Gastrocnemius medialis (tissue), 4 donors: ENCODE measurements at regions not wholly inside any gene's neighbourhood (a gene's known extent, or its start where the extent isn't known, plus 50 kb on each side); places are given as distances from the start of the nearest gene placed in this dataset.

Source experiments
- ATAC-seq, 2 donors: fragments of 150-250 bp; one replicate each; pipeline ENCODE4 v1.9.1; 2016
- DNase-seq, 2 donors: peaks; one replicate each; pipeline ENCODE4 v3.0.0-alpha.2; 2019
- H3K27ac ChIP-seq, 4 donors: fragments of 200-600 bp; sonication (generic); 1 replicate in 1 of 4; 2 replicates in 3 of 4; pipeline ENCODE4 v1.5.1; 2016 to 2018; ENCODE audit warnings: mild to moderate bottlenecking in 2 of 4, moderate library complexity in 1 of 4
- H3K27me3 ChIP-seq, 3 donors: fragments of 200-600 bp; sonication (generic) in 2 of 3; 1 replicate in 1 of 3; 2 replicates in 2 of 3; pipeline versions ENCODE4 v1.5.1 to v1.6.0; 2016 to 2019; ENCODE audit warnings: mild to moderate bottlenecking in 1 of 3, moderate library complexity in 1 of 3
- H3K36me3 ChIP-seq, 2 donors: fragments of 200-600 bp; sonication (generic) in 1 of 2; one replicate each; pipeline ENCODE4 v1.5.1; 2017 to 2018
- H3K4me1 ChIP-seq, 2 donors: fragments of 200-600 bp; sonication (generic) in 1 of 2; one replicate each; pipeline ENCODE4 v1.5.1; 2016 to 2017; ENCODE audit warnings: mild to moderate bottlenecking in 2 of 2
- H3K4me3 ChIP-seq, 4 donors: fragments of 200-600 bp; sonication (generic) in 3 of 4; 1 replicate in 1 of 4; 2 replicates in 3 of 4; pipeline ENCODE4 v1.5.1; 2016 to 2019; ENCODE audit warnings: mild to moderate bottlenecking in 2 of 4
- H3K9me3 ChIP-seq, 3 donors: fragments of 200-600 bp; sonication (generic) in 2 of 3; 1 replicate in 1 of 3; 2 replicates in 2 of 3; pipeline ENCODE4 v1.5.1; 2016 to 2019
- POLR2A ChIP-seq, 2 donors: fragments of 450-650 bp; IDR thresholded peaks; one replicate each; pipeline ENCODE4 v1.6.1; 2017; ENCODE audit warnings: antibody characterized with exemption in 2 of 2, mild to moderate bottlenecking in 2 of 2, moderate library complexity in 2 of 2
- in situ Hi-C, 4 donors: fragments of 200-750 bp; cut with MboI; loops; one replicate each; pipeline versions ENCODE4 v1.15.0 to v1.8.0; 2017; ENCODE audit warnings: low sequenced_read_pairs in 4 of 4
- intact Hi-C: fragments of 100-400 bp; cut with DNase I; formaldehyde crosslinking; loops from one replicate; pipeline ENCODE4 v1.15.1; 2023; ENCODE audit warnings: low total_unique reads
- TF ChIP-seq, protein P1 (sequence below), 5 experiments: fragments of 450-650 bp in 3 of 5; fragments of 200-600 bp in 2 of 5; sonication (generic) in 2 of 5; IDR thresholded peaks in 4 of 5; conservative IDR thresholded peaks in 1 of 5; 1 replicate in 4 of 5; 2 replicates in 1 of 5; pipeline ENCODE4 v1.5.1; 2016 to 2019; ENCODE audit warnings: antibody characterized with exemption in 5 of 5, mild to moderate bottlenecking in 3 of 5, moderate library complexity in 3 of 5

DNA sequence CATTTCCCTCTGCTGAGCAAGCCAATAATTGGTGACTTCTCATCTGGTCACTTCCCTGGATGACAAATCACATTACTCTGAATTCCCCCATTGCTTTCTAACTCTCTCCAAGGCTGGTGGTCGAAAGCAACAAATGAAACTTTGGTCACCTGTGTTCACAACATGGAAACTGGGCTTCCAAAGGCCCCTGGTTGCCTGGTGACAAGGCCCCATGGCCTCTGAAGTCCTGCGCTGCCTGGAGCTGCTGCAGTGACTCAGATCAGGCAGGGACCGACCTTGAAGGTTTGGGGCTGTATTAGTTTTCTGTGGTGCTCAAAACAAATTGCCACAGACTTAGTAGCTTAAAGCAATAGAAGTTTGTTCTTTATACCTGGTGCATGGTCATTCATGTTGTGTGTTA lies 345.3 kb downstream of the WDR72 start:
- in situ Hi-C loops = no loop called here
- Histone ChIP-seq H3K27me3 (no peaks in the 10 kb centered on the region), H3K27ac (no peak overlapping the region), H3K36me3 (no peaks in the 10 kb centered on the region), H3K4me1 (no peaks in the 10 kb centered on the region), H3K4me3 (no peak overlapping the region), H3K9me3 (no peaks in the 10 kb centered on the region)
- intact Hi-C loops = no loop called here
- ATAC-seq = no peak
- DNase-seq = no peak
- TF ChIP-seq, protein P1, sequence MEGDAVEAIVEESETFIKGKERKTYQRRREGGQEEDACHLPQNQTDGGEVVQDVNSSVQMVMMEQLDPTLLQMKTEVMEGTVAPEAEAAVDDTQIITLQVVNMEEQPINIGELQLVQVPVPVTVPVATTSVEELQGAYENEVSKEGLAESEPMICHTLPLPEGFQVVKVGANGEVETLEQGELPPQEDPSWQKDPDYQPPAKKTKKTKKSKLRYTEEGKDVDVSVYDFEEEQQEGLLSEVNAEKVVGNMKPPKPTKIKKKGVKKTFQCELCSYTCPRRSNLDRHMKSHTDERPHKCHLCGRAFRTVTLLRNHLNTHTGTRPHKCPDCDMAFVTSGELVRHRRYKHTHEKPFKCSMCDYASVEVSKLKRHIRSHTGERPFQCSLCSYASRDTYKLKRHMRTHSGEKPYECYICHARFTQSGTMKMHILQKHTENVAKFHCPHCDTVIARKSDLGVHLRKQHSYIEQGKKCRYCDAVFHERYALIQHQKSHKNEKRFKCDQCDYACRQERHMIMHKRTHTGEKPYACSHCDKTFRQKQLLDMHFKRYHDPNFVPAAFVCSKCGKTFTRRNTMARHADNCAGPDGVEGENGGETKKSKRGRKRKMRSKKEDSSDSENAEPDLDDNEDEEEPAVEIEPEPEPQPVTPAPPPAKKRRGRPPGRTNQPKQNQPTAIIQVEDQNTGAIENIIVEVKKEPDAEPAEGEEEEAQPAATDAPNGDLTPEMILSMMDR (IDR thresholded peaks at IDR 0.05 in 4 of 5, conservative IDR thresholded peaks at IDR 0.05 in 1 of 5) = no peak
- TF ChIP-seq POLR2A (IDR thresholded peaks at IDR 0.05) = no peak

DNA sequence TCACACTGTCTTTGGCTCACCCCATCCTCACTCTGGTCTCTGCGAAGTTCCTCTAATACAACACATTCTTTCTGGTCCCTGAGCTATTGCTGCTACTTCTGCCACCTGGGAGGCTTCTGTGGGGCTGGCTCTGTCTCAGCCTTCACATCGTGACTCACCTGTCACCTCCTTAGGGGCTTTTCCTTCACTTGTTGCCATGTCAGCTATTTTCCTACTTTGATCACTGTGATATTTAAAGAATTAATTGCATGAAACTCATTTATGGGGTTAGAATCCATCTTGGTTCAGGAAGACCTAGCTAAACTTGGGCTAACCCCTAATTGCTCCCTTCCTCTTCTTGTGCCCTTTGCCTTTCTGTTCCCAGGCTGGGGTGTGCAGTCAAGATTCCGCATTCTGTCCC lies 346.9 kb downstream of the WDR72 start:
- TF ChIP-seq, protein P1 (IDR thresholded peaks at IDR 0.05 in 4 of 5, conservative IDR thresholded peaks at IDR 0.05 in 1 of 5) = no peak
- no peak for TF ChIP-seq POLR2A (IDR thresholded peaks at IDR 0.05)
- intact Hi-C loops (no loop called here), in situ Hi-C loops (no loop called here)
- no peak overlapping the region for H3K4me3 ChIP-seq
- no peak overlapping the region for H3K27ac ChIP-seq
- no peaks in the 10 kb centered on the region for H3K27me3 ChIP-seq
- DNase-seq (no peak), ATAC-seq (no peak)
- H3K4me1 ChIP-seq = no peaks in the 10 kb centered on the region
- no peaks in the 10 kb centered on the region for H3K36me3 ChIP-seq
- no peaks in the 10 kb centered on the region for H3K9me3 ChIP-seq

DNA sequence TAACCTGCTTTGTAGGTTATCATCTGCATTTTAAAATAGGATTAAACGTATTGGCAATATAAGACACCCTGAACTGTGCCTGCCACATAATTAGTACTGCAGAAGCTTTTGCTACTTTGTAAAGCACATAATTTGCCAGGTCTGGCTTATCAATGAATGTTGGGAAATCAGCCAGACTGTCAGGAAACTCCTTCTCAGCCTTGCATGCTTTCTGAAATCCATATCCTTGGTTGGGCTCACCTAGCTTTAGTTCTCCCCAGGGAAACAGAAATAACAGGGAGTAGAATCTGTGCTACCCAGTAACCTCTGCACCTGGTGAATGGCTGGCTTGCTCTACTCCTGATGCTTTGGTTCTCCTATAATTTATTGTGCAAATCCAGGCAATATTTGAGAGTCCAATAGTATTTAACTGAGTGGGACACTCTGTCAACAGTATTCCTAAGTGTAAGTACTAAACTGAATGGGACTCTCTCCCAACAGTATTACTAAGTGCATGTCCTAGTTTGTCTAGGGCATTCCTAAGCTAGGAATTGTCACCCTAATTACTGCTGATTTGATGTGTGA lies 354.5 kb downstream of the WDR72 start:
- ATAC-seq = no peak
- in situ Hi-C loops = no loop called here
- TF ChIP-seq, protein P1 (IDR thresholded peaks at IDR 0.05 in 4 of 5, conservative IDR thresholded peaks at IDR 0.05 in 1 of 5) = no peak
- TF ChIP-seq POLR2A (IDR thresholded peaks at IDR 0.05) = no peak

DNA sequence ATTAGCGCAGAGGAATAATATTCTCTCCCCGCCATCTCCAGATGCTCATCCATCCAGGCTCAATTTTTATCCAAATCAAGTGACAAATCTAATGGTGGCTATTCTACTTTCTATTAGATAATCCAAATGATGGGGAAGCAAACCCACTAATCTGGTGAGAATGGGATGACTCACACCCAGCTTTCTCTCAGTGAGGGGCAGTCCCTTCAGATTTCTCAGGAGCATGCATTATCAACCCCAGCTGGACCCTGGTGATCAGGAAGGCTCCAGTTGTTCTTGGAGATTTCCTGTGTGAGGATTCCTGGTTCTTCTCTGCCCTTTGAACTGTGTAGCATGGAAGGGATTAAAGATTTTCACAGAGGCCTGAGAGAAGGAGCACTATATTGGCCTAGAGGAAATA lies 358.0 kb downstream of the WDR72 start:
- in situ Hi-C loops (no loop called here), intact Hi-C loops (no loop called here)
- Histone ChIP-seq H3K4me3 (no peak overlapping the region), H3K9me3 (no peaks in the 10 kb centered on the region), H3K27ac (no peak overlapping the region), H3K27me3 (no peaks in the 10 kb centered on the region), H3K4me1 (no peaks in the 10 kb centered on the region), H3K36me3 (no peaks in the 10 kb centered on the region)
- TF ChIP-seq, protein P1 (IDR thresholded peaks at IDR 0.05 in 4 of 5, conservative IDR thresholded peaks at IDR 0.05 in 1 of 5) = no peak
- TF ChIP-seq POLR2A (IDR thresholded peaks at IDR 0.05) = no peak
- ATAC-seq (no peak), DNase-seq (no peak)

More for the DNA sequence above, 354.5 kb downstream of the WDR72 start:
- H3K27ac ChIP-seq = no peak overlapping the region
- H3K4me1 ChIP-seq = no peaks in the 10 kb centered on the region
- no peaks in the 10 kb centered on the region for H3K9me3 ChIP-seq
- intact Hi-C loops = no loop called here
- H3K4me3 ChIP-seq = no peak overlapping the region
- no peaks in the 10 kb centered on the region for H3K27me3 ChIP-seq
- DNase-seq = no peak
- H3K36me3 ChIP-seq = no peaks in the 10 kb centered on the region

DNA sequence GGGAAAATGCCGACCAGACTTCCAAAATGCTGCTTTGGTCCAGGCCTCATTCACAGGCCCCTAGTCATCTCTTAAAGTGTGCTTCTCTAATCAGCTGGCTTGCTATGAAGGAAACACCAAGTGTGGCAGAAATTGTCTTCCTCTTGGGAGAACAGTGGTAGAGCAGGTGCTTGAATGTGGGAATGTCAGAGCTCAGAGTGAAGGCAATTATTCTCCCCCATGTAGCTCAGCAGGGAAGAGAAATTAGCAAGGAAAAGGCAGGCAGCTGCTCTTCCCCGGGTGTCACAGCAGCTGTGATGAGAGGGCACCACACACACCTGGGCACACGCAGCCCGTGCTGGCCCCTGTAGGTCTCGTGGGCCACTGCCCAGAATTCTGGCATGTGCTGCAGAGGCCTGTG lies 358.5 kb downstream of the WDR72 start:
- Histone ChIP-seq H3K27me3 (no peaks in the 10 kb centered on the region), H3K4me3 (no peak overlapping the region)
- in situ Hi-C loops = no loop called here

More for the DNA sequence above, 358.5 kb downstream of the WDR72 start:
- DNase-seq (no peak), ATAC-seq (no peak)
- H3K36me3 ChIP-seq = no peaks in the 10 kb centered on the region
- H3K9me3 ChIP-seq = no peaks in the 10 kb centered on the region
- TF ChIP-seq, protein P1 (IDR thresholded peaks at IDR 0.05 in 4 of 5, conservative IDR thresholded peaks at IDR 0.05 in 1 of 5) = no peak
- TF ChIP-seq POLR2A (IDR thresholded peaks at IDR 0.05) = no peak
- no peaks in the 10 kb centered on the region for H3K4me1 ChIP-seq
- no peak overlapping the region for H3K27ac ChIP-seq
- intact Hi-C loops = no loop called here
